HFF-Myc (cell line): ENCODE measurements at regions not wholly inside any gene's neighbourhood (a gene's known extent, or its start where the extent isn't known, plus 50 kb on each side); places are given as distances from the start of the nearest gene placed in this dataset.

ENCODE experiments used
- DNase-seq: peaks from one replicate; pipeline ENCODE4 v3.0.0-alpha.2; 2011; ENCODE audit warnings: low read depth; ENCODE audit errors: extremely low read depth
- H3K4me3 ChIP-seq: replicated peaks from 2 replicates; pipeline ENCODE4 v1.5.1; 2011; ENCODE audit warnings: low read depth, mild to moderate bottlenecking, control low read depth, low read length
- CTCF ChIP-seq: IDR thresholded peaks from 2 replicates; pipeline ENCODE4 v1.5.1; 2012; ENCODE audit warnings: mild to moderate bottlenecking, low read depth, low read length, control low read depth; ENCODE audit errors: missing control alignments

GRCh38 chr17:34847938-34848337 is 113.3 kb downstream of the CCT6B start:
- TF ChIP-seq CTCF, result no peak

GRCh38 chr17:34845296-34845695 is 116.0 kb downstream of the CCT6B start:
- no peak for TF ChIP-seq CTCF
- H3K4me3 ChIP-seq, result no peak overlapping the region
- no peak for DNase-seq

More at GRCh38 chr17:34847938-34848337, 113.3 kb downstream of the CCT6B start:
- no peak for DNase-seq
- no peak overlapping the region for H3K4me3 ChIP-seq

GRCh38 chr17:34843682-34844081 is 117.6 kb downstream of the CCT6B start:
- H3K4me3 ChIP-seq, result no peak overlapping the region
- no peak for TF ChIP-seq CTCF
- DNase-seq, result no peak

GRCh38 chr17:34842235-34842634 is 119.0 kb downstream of the CCT6B start:
- no peak for DNase-seq
- TF ChIP-seq CTCF, result no peak
- no peak overlapping the region for H3K4me3 ChIP-seq

GRCh38 chr17:34841467-34841866 is 119.8 kb downstream of the CCT6B start:
- peak; percentile 4 for TF ChIP-seq CTCF
- no peak overlapping the region for H3K4me3 ChIP-seq
- DNase-seq, result no peak

- no peak for TF ChIP-seq CTCF
- DNase-seq, result no peak
- H3K4me3 ChIP-seq, result no peak overlapping the region
These were observed 120.5 kb downstream of the CCT6B start for GRCh38 chr17:34840750-34841149.

GRCh38 chr17:34837876-34838478 is 123.3 kb downstream of the CCT6B start:
- H3K4me3 ChIP-seq, result no peak overlapping the region
- no peak for DNase-seq
- no peak for TF ChIP-seq CTCF
